ENCODE measurements at regions not wholly inside any gene's neighbourhood (a gene's known extent, or its start where the extent isn't known, plus 50 kb on each side); places are given as distances from the start of the nearest gene placed in this dataset.

DNA sequence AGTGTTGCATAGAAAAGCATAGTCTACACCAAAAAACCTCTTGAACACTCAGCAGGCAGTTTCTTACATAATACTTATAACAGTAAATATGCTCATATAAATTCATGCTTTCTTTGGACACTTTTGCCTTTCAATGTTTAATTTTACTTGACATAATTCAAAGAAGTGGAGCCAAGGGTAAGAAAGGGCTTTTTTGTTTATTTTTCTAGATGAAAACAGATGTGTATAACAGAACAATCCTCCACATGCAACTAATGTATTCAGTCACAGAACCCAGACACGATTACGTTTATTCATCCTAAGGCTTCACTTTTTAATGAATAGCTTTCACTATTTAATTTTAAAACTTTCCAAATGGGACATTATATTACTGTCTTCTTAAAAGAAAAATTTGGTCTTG is 58.0 kb upstream of the PTPN13 start:
- DNase-seq (ENCODE audit: low read depth), result no peak
- TF ChIP-seq, protein P1, sequence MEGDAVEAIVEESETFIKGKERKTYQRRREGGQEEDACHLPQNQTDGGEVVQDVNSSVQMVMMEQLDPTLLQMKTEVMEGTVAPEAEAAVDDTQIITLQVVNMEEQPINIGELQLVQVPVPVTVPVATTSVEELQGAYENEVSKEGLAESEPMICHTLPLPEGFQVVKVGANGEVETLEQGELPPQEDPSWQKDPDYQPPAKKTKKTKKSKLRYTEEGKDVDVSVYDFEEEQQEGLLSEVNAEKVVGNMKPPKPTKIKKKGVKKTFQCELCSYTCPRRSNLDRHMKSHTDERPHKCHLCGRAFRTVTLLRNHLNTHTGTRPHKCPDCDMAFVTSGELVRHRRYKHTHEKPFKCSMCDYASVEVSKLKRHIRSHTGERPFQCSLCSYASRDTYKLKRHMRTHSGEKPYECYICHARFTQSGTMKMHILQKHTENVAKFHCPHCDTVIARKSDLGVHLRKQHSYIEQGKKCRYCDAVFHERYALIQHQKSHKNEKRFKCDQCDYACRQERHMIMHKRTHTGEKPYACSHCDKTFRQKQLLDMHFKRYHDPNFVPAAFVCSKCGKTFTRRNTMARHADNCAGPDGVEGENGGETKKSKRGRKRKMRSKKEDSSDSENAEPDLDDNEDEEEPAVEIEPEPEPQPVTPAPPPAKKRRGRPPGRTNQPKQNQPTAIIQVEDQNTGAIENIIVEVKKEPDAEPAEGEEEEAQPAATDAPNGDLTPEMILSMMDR (IDR thresholded peaks at IDR 0.05; ENCODE audit: control insufficient read depth, extremely low read depth, insufficient read depth), result no peak
- H3K4me3 ChIP-seq (ENCODE audit: low read depth, low read length), result no peak overlapping the region

DNA sequence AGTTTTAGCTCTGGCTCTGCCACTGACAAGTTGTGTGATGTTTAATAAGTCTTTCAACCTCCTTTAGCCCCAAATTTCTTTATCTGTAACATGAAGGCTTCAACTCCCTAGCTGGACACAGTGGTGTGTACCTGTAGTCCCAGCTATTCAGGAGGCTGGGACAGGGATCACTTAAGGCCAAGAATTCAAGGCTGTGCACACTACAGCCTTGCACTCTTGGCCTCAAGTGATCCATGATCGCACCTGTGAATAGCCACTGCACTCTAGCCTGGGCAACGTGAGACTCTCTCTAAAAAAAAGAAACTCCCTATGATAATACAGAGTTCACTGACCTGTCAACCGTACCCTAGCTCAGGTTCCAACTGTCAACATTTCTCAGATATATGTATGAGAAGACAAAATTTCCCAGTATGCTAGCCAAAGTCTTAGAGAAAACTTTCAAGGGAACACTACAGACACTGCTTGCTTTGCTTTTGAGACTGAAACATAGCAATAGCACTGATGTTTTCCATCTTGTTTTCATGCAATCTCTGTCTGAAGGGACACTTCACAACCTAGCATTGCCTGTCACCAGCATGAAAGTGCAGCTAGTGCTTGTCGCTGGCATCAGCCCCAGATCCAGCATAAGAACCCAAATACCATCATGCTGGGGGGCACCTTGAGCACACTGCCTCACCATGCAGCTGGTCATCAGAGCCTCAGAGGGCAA is 51.6 kb upstream of the PTPN13 start:
- no peak for DNase-seq (ENCODE audit: low read depth)
- H3K4me3 ChIP-seq (ENCODE audit: low read depth, low read length), result no peak overlapping the region
- TF ChIP-seq, protein P1 (IDR thresholded peaks at IDR 0.05; ENCODE audit: control insufficient read depth, extremely low read depth, insufficient read depth), result no peak

DNA sequence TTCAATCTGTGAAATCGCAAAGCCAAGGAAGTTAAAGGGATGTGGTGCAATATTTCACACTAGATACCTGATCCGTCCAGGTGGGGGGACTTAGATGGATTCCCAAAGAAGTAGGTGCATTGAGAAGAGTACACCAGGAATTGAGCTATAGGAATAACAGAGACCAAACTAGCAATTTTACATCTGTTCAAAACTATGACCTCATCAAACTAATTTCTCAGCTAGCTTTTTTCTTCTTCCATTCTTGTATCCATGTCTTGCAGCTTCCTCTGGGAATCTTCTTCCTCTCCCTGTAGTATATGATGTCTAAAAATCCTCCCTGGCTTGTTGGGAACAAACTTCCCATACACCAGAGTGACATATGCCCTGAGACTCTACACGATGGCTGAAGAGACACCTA is 51.0 kb upstream of the PTPN13 start:
- no peak for DNase-seq (ENCODE audit: low read depth)
- TF ChIP-seq, protein P1 (IDR thresholded peaks at IDR 0.05; ENCODE audit: control insufficient read depth, extremely low read depth, insufficient read depth), result no peak

DNA sequence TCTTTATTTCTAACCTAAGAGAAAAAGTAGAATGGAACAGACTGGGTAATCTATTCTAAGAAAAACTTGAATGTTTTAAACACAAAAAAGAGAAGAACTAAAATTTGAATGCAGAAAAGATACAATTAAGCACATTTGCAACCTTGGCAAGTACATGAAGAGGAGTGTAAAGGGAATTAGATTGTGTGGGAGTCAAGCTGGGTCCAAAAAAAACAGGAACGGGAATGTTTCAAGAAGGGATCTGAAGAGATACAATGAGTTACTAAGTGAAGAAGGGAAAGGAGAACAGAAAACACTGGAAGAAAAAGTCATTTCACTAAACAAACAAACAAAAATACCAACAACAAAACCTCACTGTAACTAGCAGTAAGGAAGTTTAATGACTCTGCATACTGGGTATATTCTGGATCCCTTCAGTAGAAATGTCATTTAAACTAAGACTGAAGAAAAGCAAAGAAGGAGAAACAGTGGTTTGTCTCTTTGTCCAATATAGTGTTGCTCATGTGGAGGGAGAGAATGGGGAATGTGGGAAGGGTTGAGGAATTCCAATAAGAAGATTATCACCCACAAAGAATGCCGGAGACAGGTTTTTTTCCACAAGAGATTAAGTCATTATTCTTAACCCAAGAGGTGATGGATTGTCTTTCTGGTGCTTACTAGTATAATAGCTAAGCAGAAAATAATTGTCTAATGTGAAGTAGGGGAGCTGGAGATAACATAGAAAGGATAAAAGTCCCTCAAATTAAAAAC is 50.4 kb upstream of the PTPN13 start:
- H3K4me3 ChIP-seq (ENCODE audit: low read depth, low read length), result no peak overlapping the region

More for the DNA sequence above, 51.0 kb upstream of the PTPN13 start:
- no peak overlapping the region for H3K4me3 ChIP-seq (ENCODE audit: low read depth, low read length)

DNA sequence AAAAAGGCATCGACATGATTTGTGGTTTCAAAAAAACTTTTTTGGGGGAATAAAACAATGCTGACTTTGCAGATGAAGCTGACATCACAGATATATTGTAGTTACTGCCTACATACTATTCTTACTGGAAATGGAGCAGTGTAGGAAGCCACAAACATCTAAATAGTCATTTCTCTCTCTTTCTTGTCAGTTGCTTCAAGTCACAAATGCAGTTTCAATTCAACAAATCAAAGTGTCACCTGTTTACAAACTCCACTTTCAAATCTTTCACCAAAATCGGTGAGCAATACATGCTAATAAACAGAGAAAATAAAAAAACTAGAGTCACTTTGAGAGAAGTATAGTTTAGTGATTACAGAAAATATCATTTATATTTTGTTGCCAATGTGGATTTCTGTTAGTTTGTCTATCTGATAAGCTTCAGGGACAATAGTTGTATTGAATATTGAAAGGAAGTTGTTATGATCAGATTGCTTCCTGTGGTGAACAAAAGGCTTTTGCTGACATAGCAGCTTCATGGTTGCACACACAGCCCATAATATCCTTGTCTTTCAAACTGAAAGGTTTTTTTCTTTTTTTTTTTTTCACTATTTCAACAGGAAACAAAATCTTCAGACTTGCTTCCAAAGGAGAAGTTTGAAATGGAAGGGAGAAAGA is 49.7 kb upstream of the PTPN13 start:
- TF ChIP-seq, protein P1 (IDR thresholded peaks at IDR 0.05; ENCODE audit: control insufficient read depth, extremely low read depth, insufficient read depth), result no peak
- DNase-seq (ENCODE audit: low read depth), result no peak
- H3K4me3 ChIP-seq (ENCODE audit: low read depth, low read length), result no peak overlapping the region

More for the DNA sequence above, 50.4 kb upstream of the PTPN13 start:
- TF ChIP-seq, protein P1 (IDR thresholded peaks at IDR 0.05; ENCODE audit: control insufficient read depth, extremely low read depth, insufficient read depth), result no peak
- DNase-seq (ENCODE audit: low read depth), result no peak
